Right lobe of liver (tissue), 6 donors: ENCODE measurements at regions not wholly inside any gene's neighbourhood (a gene's known extent, or its start where the extent isn't known, plus 50 kb on each side); places are given as distances from the start of the nearest gene placed in this dataset.

Source experiments
- ATAC-seq, 4 donors: fragments of 200-7000 bp; cut with Tn5 transposase; one replicate each; pipeline ENCODE4 v1.9.1; 2020; ENCODE audit warnings: mild to moderate bottlenecking in 4 of 4, moderate library complexity in 4 of 4
- DNase-seq, 3 donors: peaks; one replicate each; pipeline ENCODE4 v3.0.0-alpha.2; 2020
- H3K27ac ChIP-seq, 3 donors: fragments of 200-600 bp; one replicate each; pipeline ENCODE4 v1.8.0; 2022
- H3K27me3 ChIP-seq, 2 donors: fragments of 200-600 bp; one replicate each; pipeline ENCODE4 v1.8.0; 2022
- H3K36me3 ChIP-seq, 4 donors: fragments of 200-600 bp; sonication (generic) in 1 of 4; one replicate each; pipeline versions ENCODE4 v1.5.1 to v1.8.0; 2017 to 2022; ENCODE audit warnings: control low read depth in 1 of 4
- H3K4me1 ChIP-seq, 4 donors: fragments of 200-600 bp; sonication (generic) in 1 of 4; one replicate each; pipeline versions ENCODE4 v1.5.1 to v1.8.0; 2017 to 2022; ENCODE audit warnings: control low read depth in 1 of 4
- H3K4me3 ChIP-seq, 3 donors: fragments of 200-600 bp; one replicate each; pipeline ENCODE4 v1.8.0; 2022
- H3K9me3 ChIP-seq, 4 donors: fragments of 200-600 bp; sonication (generic) in 1 of 4; one replicate each; pipeline versions ENCODE4 v1.5.1 to v1.8.0; 2017 to 2022; ENCODE audit warnings: control low read depth in 1 of 4
- CTCF ChIP-seq, 4 donors: fragments of 200-600 bp in 3 of 4; fragments of 450-650 bp in 1 of 4; IDR thresholded peaks; one replicate each; pipeline versions ENCODE4 v1.5.1 to v1.8.0; 2016 to 2022; ENCODE audit warnings: antibody characterized with exemption in 4 of 4, mild to moderate bottlenecking in 2 of 4
- POLR2A ChIP-seq: fragments of 450-650 bp; IDR thresholded peaks from one replicate; pipeline ENCODE4 v1.6.1; 2017; ENCODE audit warnings: antibody characterized with exemption, mild to moderate bottlenecking
- whole genome bisulfite sequencing: methylation state at CpG from one replicate; pipeline ENCODE4 v1.1.6; 2018; ENCODE audit warnings: low coverage, low lambda C conversion rate; ENCODE audit not compliant: insufficient coverage; ENCODE audit errors: missing lambda C conversion rate; 5-methylcytosine and 5-hydroxymethylcytosine counted together
- intact Hi-C, 2 donors: fragments of 100-400 bp; cut with DNase I; formaldehyde crosslinking; loops; one replicate each; pipeline versions ENCODE4 v1.11.2 to v1.14.1; 2022
- donor health status: DM: no; HTN: yes; CAD: no.
- donor health status: DM: no; HTN: no; CAD: no.
- donor health status: DM: no; HTN: no; CAD: no.
- donor health status: DM: no; HTN: yes; CAD: no.
- donor health status: DM: no; HTN: yes; CAD: no.

- intact Hi-C loops = no loop called here
- no peak overlapping the region for H3K4me3 ChIP-seq
- ATAC-seq (no peak), DNase-seq (no peak)
- H3K4me1 ChIP-seq = no peaks in the 10 kb centered on the region
- H3K9me3 ChIP-seq = no peaks in the 10 kb centered on the region
- H3K27ac ChIP-seq = no peak overlapping the region
- 47% methylated on average over 3 of the region's 3 CpGs for WGBS
- no peaks in the 10 kb centered on the region for H3K36me3 ChIP-seq
- TF ChIP-seq POLR2A (no peak), CTCF (IDR thresholded peaks at IDR 0.05) (no peak)
- no peaks in the 10 kb centered on the region for H3K27me3 ChIP-seq
Measured at GRCh38 chr3:106329521-106329920, 460.7 kb upstream of the CBLB start.

- no peak for DNase-seq
- no peak overlapping the region for H3K27ac ChIP-seq
Measured at GRCh38 chr3:106331636-106332035, 462.8 kb upstream of the CBLB start.

GRCh38 chr3:106332129-106332528, 463.3 kb upstream of the CBLB start:
- TF ChIP-seq POLR2A = no peak
- TF ChIP-seq CTCF (IDR thresholded peaks at IDR 0.05) = no peak
- DNase-seq = no peak

More at GRCh38 chr3:106331636-106332035, 462.8 kb upstream of the CBLB start:
- intact Hi-C loops = no loop called here
- Histone ChIP-seq H3K27me3 (no peaks in the 10 kb centered on the region), H3K4me3 (no peak overlapping the region), H3K36me3 (no peaks in the 10 kb centered on the region), H3K9me3 (no peaks in the 10 kb centered on the region), H3K4me1 (no peaks in the 10 kb centered on the region)
- TF ChIP-seq CTCF (IDR thresholded peaks at IDR 0.05) = no peak
- no peak for TF ChIP-seq POLR2A
- ATAC-seq = no peak

GRCh38 chr3:106332884-106333283, 464.1 kb upstream of the CBLB start:
- Histone ChIP-seq H3K4me3 (no peak overlapping the region), H3K9me3 (no peaks in the 10 kb centered on the region), H3K36me3 (no peaks in the 10 kb centered on the region), H3K27me3 (no peaks in the 10 kb centered on the region), H3K27ac (no peak overlapping the region), H3K4me1 (no peaks in the 10 kb centered on the region)
- no peak for DNase-seq
- no peak for TF ChIP-seq POLR2A
- intact Hi-C loops = no loop called here
- no peak for ATAC-seq
- 60% methylated on average over 1 of the region's 2 CpGs for whole genome bisulfite sequencing

More at GRCh38 chr3:106332129-106332528, 463.3 kb upstream of the CBLB start:
- intact Hi-C loops = no loop called here
- no peaks in the 10 kb centered on the region for H3K27me3 ChIP-seq
- no peaks in the 10 kb centered on the region for H3K4me1 ChIP-seq
- no peak overlapping the region for H3K27ac ChIP-seq
- WGBS = 79% methylated on average over 1 of the region's 1 CpG
- H3K36me3 ChIP-seq = no peaks in the 10 kb centered on the region
- ATAC-seq = no peak
- H3K4me3 ChIP-seq = no peak overlapping the region
- H3K9me3 ChIP-seq = no peaks in the 10 kb centered on the region

- Histone ChIP-seq H3K27ac (no peak overlapping the region), H3K9me3 (no peaks in the 10 kb centered on the region), H3K36me3 (no peaks in the 10 kb centered on the region), H3K4me3 (no peak overlapping the region), H3K4me1 (no peaks in the 10 kb centered on the region), H3K27me3 (no peaks in the 10 kb centered on the region)
- intact Hi-C loops = no loop called here
- TF ChIP-seq POLR2A = no peak
- no peak for TF ChIP-seq CTCF (IDR thresholded peaks at IDR 0.05)
- DNase-seq (no peak), ATAC-seq (no peak)
- WGBS = 39% methylated on average over 3 of the region's 3 CpGs
Measured at GRCh38 chr3:106333911-106334618, 465.3 kb upstream of the CBLB start.
